ENCODE measurements at regions not wholly inside any gene's neighbourhood (a gene's known extent, or its start where the extent isn't known, plus 50 kb on each side); places are given as distances from the start of the nearest gene placed in this dataset.

DNA sequence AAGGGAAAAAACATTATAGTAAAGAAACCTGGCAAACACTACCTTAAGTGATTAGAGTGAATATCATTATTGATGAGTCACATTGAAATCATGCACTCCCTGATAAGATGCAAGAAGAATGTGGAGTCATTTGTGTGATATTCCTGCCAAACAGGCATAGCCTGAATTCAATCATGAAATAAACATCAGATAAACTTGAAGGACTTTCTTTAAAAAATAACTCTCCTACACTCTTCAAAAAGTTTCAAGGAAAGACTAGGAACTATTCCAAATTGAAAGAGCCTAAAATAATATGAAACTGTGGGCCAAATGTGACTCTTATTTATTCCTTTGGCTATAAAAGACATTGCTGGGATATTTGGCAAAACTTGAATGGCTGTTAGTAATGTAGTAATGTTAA lies 625.7 kb upstream of the LMCD1 start:
- H3K4me1 ChIP-seq (ENCODE audit: control insufficient read depth, insufficient read depth, low read length) = no peaks in the 10 kb centered on the region
- SMC1A ChIA-PET (ENCODE audit: uncharacterized antibody, unreplicated experiment) = no interaction called here
- no peaks in the 10 kb centered on the region for H3K79me2 ChIP-seq (ENCODE audit: control insufficient read depth, insufficient read depth, low read length)
- no peak for TF ChIP-seq PML (IDR thresholded peaks at IDR 0.05; ENCODE audit: low read length)
- TF ChIP-seq BACH1 (IDR thresholded peaks at IDR 0.05; ENCODE audit: borderline replicate concordance) = no peak
- TF ChIP-seq, protein P1, sequence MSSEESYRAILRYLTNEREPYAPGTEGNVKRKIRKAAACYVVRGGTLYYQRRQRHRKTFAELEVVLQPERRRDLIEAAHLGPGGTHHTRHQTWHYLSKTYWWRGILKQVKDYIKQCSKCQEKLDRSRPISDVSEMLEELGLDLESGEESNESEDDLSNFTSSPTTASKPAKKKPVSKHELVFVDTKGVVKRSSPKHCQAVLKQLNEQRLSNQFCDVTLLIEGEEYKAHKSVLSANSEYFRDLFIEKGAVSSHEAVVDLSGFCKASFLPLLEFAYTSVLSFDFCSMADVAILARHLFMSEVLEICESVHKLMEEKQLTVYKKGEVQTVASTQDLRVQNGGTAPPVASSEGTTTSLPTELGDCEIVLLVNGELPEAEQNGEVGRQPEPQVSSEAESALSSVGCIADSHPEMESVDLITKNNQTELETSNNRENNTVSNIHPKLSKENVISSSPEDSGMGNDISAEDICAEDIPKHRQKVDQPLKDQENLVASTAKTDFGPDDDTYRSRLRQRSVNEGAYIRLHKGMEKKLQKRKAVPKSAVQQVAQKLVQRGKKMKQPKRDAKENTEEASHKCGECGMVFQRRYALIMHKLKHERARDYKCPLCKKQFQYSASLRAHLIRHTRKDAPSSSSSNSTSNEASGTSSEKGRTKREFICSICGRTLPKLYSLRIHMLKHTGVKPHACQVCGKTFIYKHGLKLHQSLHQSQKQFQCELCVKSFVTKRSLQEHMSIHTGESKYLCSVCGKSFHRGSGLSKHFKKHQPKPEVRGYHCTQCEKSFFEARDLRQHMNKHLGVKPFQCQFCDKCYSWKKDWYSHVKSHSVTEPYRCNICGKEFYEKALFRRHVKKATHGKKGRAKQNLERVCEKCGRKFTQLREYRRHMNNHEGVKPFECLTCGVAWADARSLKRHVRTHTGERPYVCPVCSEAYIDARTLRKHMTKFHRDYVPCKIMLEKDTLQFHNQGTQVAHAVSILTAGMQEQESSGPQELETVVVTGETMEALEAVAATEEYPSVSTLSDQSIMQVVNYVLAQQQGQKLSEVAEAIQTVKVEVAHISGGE (CRISPR knock-in tag; IDR thresholded peaks at IDR 0.05) = no peak
- TF ChIP-seq CREM (IDR thresholded peaks at IDR 0.05; ENCODE audit: low read depth) = no peak
- TF ChIP-seq POLR2AphosphoS2 (IDR thresholded peaks at IDR 0.05; ENCODE audit: low read depth, low read length) = no peak
- TF ChIP-seq NFIC (IDR thresholded peaks at IDR 0.05; ENCODE audit: low read depth, low read length) = no peak
- TF ChIP-seq HDGF (IDR thresholded peaks at IDR 0.05) = no peak
- TF ChIP-seq, protein P2, sequence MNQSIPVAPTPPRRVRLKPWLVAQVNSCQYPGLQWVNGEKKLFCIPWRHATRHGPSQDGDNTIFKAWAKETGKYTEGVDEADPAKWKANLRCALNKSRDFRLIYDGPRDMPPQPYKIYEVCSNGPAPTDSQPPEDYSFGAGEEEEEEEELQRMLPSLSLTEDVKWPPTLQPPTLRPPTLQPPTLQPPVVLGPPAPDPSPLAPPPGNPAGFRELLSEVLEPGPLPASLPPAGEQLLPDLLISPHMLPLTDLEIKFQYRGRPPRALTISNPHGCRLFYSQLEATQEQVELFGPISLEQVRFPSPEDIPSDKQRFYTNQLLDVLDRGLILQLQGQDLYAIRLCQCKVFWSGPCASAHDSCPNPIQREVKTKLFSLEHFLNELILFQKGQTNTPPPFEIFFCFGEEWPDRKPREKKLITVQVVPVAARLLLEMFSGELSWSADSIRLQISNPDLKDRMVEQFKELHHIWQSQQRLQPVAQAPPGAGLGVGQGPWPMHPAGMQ (IDR thresholded peaks at IDR 0.05; ENCODE audit: borderline replicate concordance) = no peak
- no peak overlapping the region for H2AFZ ChIP-seq (ENCODE audit: control insufficient read depth, low read depth, low read length)
- no peaks in the 10 kb centered on the region for H4K20me1 ChIP-seq (ENCODE audit: control insufficient read depth, insufficient read depth)
- H3K36me3 ChIP-seq (ENCODE audit: control insufficient read depth in 2 of 2, insufficient read depth in 2 of 2, low read length in 1 of 2) = no peaks in the 10 kb centered on the region
- ATAC-seq = no peak
- no peak for DNase-seq (ENCODE audit: low read depth, low spot score)
- intact Hi-C loops (cut with micrococcal nuclease; ENCODE audit: unreplicated experiment) = no loop called here
- no peak overlapping the region for H3K4me3 ChIP-seq
- POLR2A ChIA-PET = no interaction called here
- no peak overlapping the region for H3K9ac ChIP-seq (ENCODE audit: control insufficient read depth, insufficient read depth, low read length)
- H3K27me3 ChIP-seq (replicated peaks in 1 of 2; ENCODE audit: control insufficient read depth in 2 of 2, insufficient read depth in 2 of 2, low read length in 1 of 2) = no peaks in the 10 kb centered on the region
- H3K4me2 ChIP-seq (ENCODE audit: control insufficient read depth, insufficient read depth) = no peak overlapping the region
- RAD21 ChIA-PET (ENCODE audit: unreplicated experiment) = no interaction called here
- H3K27ac ChIP-seq (ENCODE audit: control insufficient read depth, insufficient read depth) = no peak overlapping the region
- no peak for FAIRE-seq
- no TSS peak for BruUV-seq (replicated peaks)
- CTCF ChIA-PET = no interaction called here
- in situ Hi-C loops (cut with MboI) = no loop called here
- no peaks in the 10 kb centered on the region for H3K9me3 ChIP-seq (replicated peaks; ENCODE audit: control insufficient read depth, insufficient read depth, low read length)
